Amygdala (tissue), 56 donors: ENCODE measurements at regions not wholly inside any gene's neighbourhood (a gene's known extent, or its start where the extent isn't known, plus 50 kb on each side); places are given as distances from the start of the nearest gene placed in this dataset.

Experiments used
- DNase-seq, 56 donors: peaks; one replicate each; lab custom pipeline; 2025; lab: John Stamatoyannopoulos, UW

GRCh38 chr17:72527789-72528188 lies 407.0 kb downstream of the SOX9 start:
- DNase-seq = no peak

- no peak for DNase-seq
These were observed 407.9 kb downstream of the SOX9 start for GRCh38 chr17:72528683-72529082.

GRCh38 chr17:72529386-72529785 lies 408.6 kb downstream of the SOX9 start:
- peak in 8 of 56 donors; percentile 10 to 24 (median 17) for DNase-seq

- no peak for DNase-seq
These were observed 409.6 kb downstream of the SOX9 start for GRCh38 chr17:72530454-72530853.

GRCh38 chr17:72531729-72532128 lies 410.9 kb downstream of the SOX9 start:
- no peak for DNase-seq

GRCh38 chr17:72534265-72534664 lies 413.4 kb downstream of the SOX9 start:
- no peak for DNase-seq

- DNase-seq = no peak
These were observed 414.0 kb downstream of the SOX9 start for GRCh38 chr17:72534776-72535175.

- DNase-seq = no peak
These were observed 414.5 kb downstream of the SOX9 start for GRCh38 chr17:72535346-72535745.

GRCh38 chr17:72535779-72536178 lies 415.0 kb downstream of the SOX9 start:
- no peak for DNase-seq

GRCh38 chr17:72536788-72537187 lies 416.0 kb downstream of the SOX9 start:
- DNase-seq = no peak

- no peak for DNase-seq
These were observed 417.6 kb downstream of the SOX9 start for GRCh38 chr17:72538443-72538842.

GRCh38 chr17:72538901-72539352 lies 418.1 kb downstream of the SOX9 start:
- peak in 30 of 56 donors; percentile 6 to 75 (median 38) for DNase-seq

GRCh38 chr17:72539981-72540897 lies 419.4 kb downstream of the SOX9 start:
- DNase-seq = peak in 51 of 56 donors; percentile 28 to 89 (median 69)

GRCh38 chr17:72542317-72542716 lies 421.5 kb downstream of the SOX9 start:
- no peak for DNase-seq

GRCh38 chr17:72545766-72546165 lies 424.9 kb downstream of the SOX9 start:
- no peak for DNase-seq

GRCh38 chr17:72553051-72553755 lies 432.4 kb downstream of the SOX9 start:
- no peak for DNase-seq

GRCh38 chr17:72554508-72554907 lies 433.7 kb downstream of the SOX9 start:
- no peak for DNase-seq

GRCh38 chr17:72555052-72555451 lies 434.2 kb downstream of the SOX9 start:
- no peak for DNase-seq

GRCh38 chr17:72556944-72557826 lies 436.4 kb downstream of the SOX9 start:
- DNase-seq = peak in 41 of 56 donors; percentile 13 to 76 (median 40)

GRCh38 chr17:72558971-72559476 lies 438.2 kb downstream of the SOX9 start:
- no peak for DNase-seq
